Testis (tissue), 2 donors: ENCODE measurements at regions not wholly inside any gene's neighbourhood (a gene's known extent, or its start where the extent isn't known, plus 50 kb on each side); places are given as distances from the start of the nearest gene placed in this dataset.

Experiments used
- POLR2A ChIP-seq: fragments of 450-650 bp; IDR thresholded peaks from one replicate; pipeline ENCODE4 v1.6.1; 2017; ENCODE audit warnings: antibody characterized with exemption, mild to moderate bottlenecking, moderate library complexity
- TF ChIP-seq, protein P1 (sequence below), 3 experiments: fragments of 450-650 bp in 2 of 3; fragments of 200-600 bp in 1 of 3; sonication (generic) in 1 of 3; IDR thresholded peaks; one replicate each; pipeline ENCODE4 v1.5.1; 2016 to 2019; ENCODE audit warnings: antibody characterized with exemption in 3 of 3, mild to moderate bottlenecking in 2 of 3, moderate library complexity in 1 of 3

DNA sequence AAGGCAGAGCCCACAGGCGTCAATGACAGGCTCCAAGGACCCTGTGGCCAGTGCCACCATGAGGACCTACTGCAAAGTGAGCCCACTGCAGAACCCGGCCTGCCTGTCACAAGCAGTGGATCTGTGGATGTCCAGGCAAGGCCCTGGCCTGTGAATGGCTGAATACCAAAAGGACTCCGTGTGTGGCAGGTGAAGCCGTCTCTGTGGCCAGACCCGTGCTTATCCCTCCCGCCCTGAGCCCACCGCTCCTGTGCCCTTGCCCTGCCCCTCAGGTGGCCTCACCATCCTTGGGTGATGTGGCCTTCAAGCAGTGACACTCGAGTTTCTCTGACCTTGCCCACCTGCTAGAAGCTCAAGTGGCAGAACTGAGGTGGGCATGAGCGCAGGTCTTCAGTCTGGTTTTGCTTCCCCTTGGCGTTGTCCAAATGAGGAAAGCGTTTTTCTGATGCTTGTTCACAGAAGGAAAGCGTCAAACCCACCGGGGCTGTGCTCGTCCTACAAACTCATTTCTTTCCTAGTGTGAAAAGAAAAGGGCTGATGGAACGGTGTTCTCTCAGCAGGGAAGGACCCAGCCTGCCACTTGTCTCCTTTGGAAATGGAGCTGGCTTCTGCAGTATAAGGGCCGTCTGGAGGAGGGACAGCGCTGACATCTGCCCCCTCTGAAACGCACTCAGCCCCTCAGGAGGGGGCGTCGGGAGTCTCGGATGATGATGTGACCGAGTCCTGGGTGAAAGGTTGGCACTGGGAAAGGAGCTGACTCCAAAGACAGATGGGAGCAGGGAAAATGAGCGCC, 377.7 kb upstream of the IRX4 start:
- TF ChIP-seq, protein P1, sequence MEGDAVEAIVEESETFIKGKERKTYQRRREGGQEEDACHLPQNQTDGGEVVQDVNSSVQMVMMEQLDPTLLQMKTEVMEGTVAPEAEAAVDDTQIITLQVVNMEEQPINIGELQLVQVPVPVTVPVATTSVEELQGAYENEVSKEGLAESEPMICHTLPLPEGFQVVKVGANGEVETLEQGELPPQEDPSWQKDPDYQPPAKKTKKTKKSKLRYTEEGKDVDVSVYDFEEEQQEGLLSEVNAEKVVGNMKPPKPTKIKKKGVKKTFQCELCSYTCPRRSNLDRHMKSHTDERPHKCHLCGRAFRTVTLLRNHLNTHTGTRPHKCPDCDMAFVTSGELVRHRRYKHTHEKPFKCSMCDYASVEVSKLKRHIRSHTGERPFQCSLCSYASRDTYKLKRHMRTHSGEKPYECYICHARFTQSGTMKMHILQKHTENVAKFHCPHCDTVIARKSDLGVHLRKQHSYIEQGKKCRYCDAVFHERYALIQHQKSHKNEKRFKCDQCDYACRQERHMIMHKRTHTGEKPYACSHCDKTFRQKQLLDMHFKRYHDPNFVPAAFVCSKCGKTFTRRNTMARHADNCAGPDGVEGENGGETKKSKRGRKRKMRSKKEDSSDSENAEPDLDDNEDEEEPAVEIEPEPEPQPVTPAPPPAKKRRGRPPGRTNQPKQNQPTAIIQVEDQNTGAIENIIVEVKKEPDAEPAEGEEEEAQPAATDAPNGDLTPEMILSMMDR (IDR thresholded peaks at IDR 0.05) = no peak
- TF ChIP-seq POLR2A = no peak
